Endodermal cell (in vitro differentiated cells): ENCODE measurements at regions not wholly inside any gene's neighbourhood (a gene's known extent, or its start where the extent isn't known, plus 50 kb on each side); places are given as distances from the start of the nearest gene placed in this dataset.
A peak's percentile ranks its signal among the peaks of the same experiment; 100 is the strongest.

ENCODE experiments used
- DNase-seq: peaks from one replicate; pipeline ENCODE4 v3.0.0-alpha.2; 2017
- H3K27ac ChIP-seq: 2 replicates; pipeline ENCODE4 v1.5.1; 2013; ENCODE audit warnings: mild to moderate bottlenecking, low read depth, low read length, moderate library complexity
- H3K27me3 ChIP-seq: 2 replicates; pipeline ENCODE4 v1.6.1; 2013; ENCODE audit warnings: mild to moderate bottlenecking, low read length, moderate library complexity; ENCODE audit not compliant: insufficient read depth, control insufficient read depth, poor library complexity, severe bottlenecking
- H3K36me3 ChIP-seq: 2 replicates; pipeline ENCODE4 v1.7.0; 2013; ENCODE audit warnings: mild to moderate bottlenecking, low read length, moderate library complexity; ENCODE audit not compliant: control insufficient read depth, insufficient read depth
- H3K4me1 ChIP-seq: one replicate; pipeline ENCODE4 v1.7.0; 2013; ENCODE audit warnings: low read length; ENCODE audit not compliant: control insufficient read depth, insufficient read depth
- H3K4me3 ChIP-seq: 2 replicates; pipeline ENCODE4 v1.5.1; 2013; ENCODE audit warnings: mild to moderate bottlenecking, low read length, moderate library complexity
- H3K9ac ChIP-seq: 2 replicates; pipeline ENCODE4 v1.6.1; 2013; ENCODE audit warnings: mild to moderate bottlenecking, low read length, moderate library complexity; ENCODE audit not compliant: poor library complexity, severe bottlenecking; ENCODE audit errors: extremely low read depth
- H3K9me3 ChIP-seq: 2 replicates; pipeline ENCODE4 v1.6.1; 2013; ENCODE audit warnings: mild to moderate bottlenecking, low read length, moderate library complexity; ENCODE audit not compliant: control insufficient read depth
- H3K27ac Mint-ChIP-seq: 2 replicates; pipeline ENCODE4 v1.8.0; 2020; ENCODE audit warnings: mixed read lengths
- H3K27me3 Mint-ChIP-seq: 2 replicates; pipeline ENCODE4 v1.8.0; 2021; ENCODE audit warnings: mild to moderate bottlenecking, mixed read lengths; ENCODE audit not compliant: insufficient read depth
- H3K36me3 Mint-ChIP-seq: 2 replicates; pipeline ENCODE4 v1.8.0; 2020; ENCODE audit warnings: low read depth, mixed read lengths
- H3K4me1 Mint-ChIP-seq: 2 replicates; pipeline ENCODE4 v1.8.0; 2020; ENCODE audit warnings: mixed read lengths
- H3K4me3 Mint-ChIP-seq: 2 replicates; pipeline ENCODE4 v1.8.0; 2020; ENCODE audit warnings: mild to moderate bottlenecking, moderate library complexity, mixed read lengths
- H3K9me3 Mint-ChIP-seq: 2 replicates; pipeline ENCODE4 v1.8.0; 2020; ENCODE audit warnings: mild to moderate bottlenecking, mixed read lengths
- CTCF ChIP-seq: fragments of 200-600 bp; sonication (generic); conservative IDR thresholded peaks from 2 replicates; pipeline ENCODE4 v1.5.0; 2021; ENCODE audit warnings: antibody characterized with exemption, mild to moderate bottlenecking
- WGBS, 2 experiments: methylation state at CpG; one replicate each; pipeline versions ENCODE4 v1.1.5 to v1.1.7; 2013; ENCODE audit warnings: missing lambda C conversion rate in 2 of 2, mixed read lengths in 1 of 2; ENCODE audit not compliant: insufficient coverage in 1 of 2, insufficient read length in 1 of 2; 5-methylcytosine and 5-hydroxymethylcytosine counted together

DNA sequence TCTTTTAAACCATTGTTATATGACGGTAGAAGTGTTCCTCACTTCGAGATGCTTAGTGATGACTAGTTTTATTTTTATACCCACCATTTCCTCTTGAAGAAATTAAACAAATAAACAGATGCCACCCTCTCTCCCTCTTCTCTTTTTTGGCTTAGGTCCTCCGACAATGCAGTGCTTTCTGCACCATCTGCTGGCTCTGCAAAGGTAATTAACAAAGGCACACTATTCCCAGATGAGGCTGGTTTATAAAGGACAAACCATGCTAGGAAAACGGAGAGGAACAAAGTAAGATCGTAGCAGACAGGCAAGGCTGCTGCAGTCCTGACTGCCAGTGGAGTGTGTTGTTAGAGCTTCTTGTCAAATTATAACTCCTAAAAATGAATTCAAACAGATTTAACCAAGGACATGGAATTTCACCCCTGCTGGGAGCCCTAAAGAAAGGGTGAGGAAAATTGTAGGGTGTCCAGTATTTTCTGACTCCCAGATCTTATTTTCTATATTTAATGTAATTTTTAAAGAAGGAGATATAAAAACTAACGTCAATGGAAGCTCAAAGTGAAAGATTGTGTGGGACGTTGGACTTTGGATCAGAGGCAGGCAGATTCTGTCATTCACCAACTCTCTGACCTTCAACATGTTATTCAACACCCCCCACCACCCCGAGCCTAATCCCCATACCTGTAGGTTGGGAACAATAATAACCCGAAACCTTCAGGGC, 142.1 kb downstream of the CPEB2 start:
- Mint-ChIP-seq H3K27me3 (no peaks in the 10 kb centered on the region), H3K9me3 (no peaks in the 10 kb centered on the region), H3K27ac (no peak overlapping the region), H3K4me1 (peaks cover 13% of the 10 kb centered on the region), H3K4me3 (no peak overlapping the region), H3K36me3 (no peaks in the 10 kb centered on the region)
- TF ChIP-seq CTCF, result peak; percentile 33
- Histone ChIP-seq H3K27ac (no peak overlapping the region), H3K9me3 (no peaks in the 10 kb centered on the region), H3K4me3 (no peak overlapping the region), H3K36me3 (no peaks in the 10 kb centered on the region), H3K27me3 (no peaks in the 10 kb centered on the region), H3K4me1 (peaks cover 9% of the 10 kb centered on the region), H3K9ac (no peak overlapping the region)
- WGBS, 2 experiments, result 90 to 96% methylated on average over 4 to 9 of the region's 9 CpGs
- no peak for DNase-seq

- Histone ChIP-seq H3K9ac (no peak overlapping the region), H3K9me3 (no peaks in the 10 kb centered on the region), H3K36me3 (no peaks in the 10 kb centered on the region), H3K4me3 (no peak overlapping the region), H3K4me1 (peaks cover 13% of the 10 kb centered on the region), H3K27ac (no peak overlapping the region), H3K27me3 (no peaks in the 10 kb centered on the region)
- H3K4me3 Mint-ChIP-seq, result no peak overlapping the region
- no peaks in the 10 kb centered on the region for H3K36me3 Mint-ChIP-seq
- DNase-seq, result no peak
- H3K27ac Mint-ChIP-seq, result no peak overlapping the region
- no peaks in the 10 kb centered on the region for H3K9me3 Mint-ChIP-seq
- WGBS, 2 experiments, result 95 to 97% methylated on average over 5 to 6 of the region's 7 CpGs
- H3K4me1 Mint-ChIP-seq, result peaks cover 17% of the 10 kb centered on the region
- TF ChIP-seq CTCF, result no peak
- no peaks in the 10 kb centered on the region for H3K27me3 Mint-ChIP-seq
These were observed 142.7 kb downstream of the CPEB2 start for GRCh38 chr4:15144967-15145295.

DNA sequence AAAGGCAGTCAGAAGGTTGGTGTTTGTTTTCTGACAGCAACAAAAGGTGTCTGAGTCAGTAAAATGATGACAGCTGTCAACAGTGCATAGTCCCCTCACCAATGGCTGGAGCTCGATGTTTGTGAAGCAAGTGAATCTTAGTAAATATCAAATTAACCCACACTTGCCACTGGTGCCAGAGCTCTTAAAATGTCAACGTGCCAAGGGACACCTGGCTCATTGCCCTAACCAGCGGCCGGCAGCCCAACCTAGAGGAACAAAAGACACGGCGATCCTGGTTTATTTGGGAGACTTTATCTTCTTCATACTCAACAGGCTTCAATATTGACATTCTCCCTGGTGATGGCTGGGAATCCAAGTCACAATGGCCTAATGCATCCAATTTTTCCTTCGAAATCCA, 143.4 kb downstream of the CPEB2 start:
- H3K36me3 ChIP-seq, result no peaks in the 10 kb centered on the region
- H3K27me3 Mint-ChIP-seq, result no peaks in the 10 kb centered on the region
- peaks cover 19% of the 10 kb centered on the region for H3K4me1 Mint-ChIP-seq

More for the DNA sequence above, 143.4 kb downstream of the CPEB2 start:
- no peak for DNase-seq
- Histone ChIP-seq H3K9ac (no peak overlapping the region), H3K4me3 (no peak overlapping the region), H3K27ac (no peak overlapping the region), H3K27me3 (no peaks in the 10 kb centered on the region), H3K9me3 (no peaks in the 10 kb centered on the region), H3K4me1 (peaks cover 16% of the 10 kb centered on the region)
- Mint-ChIP-seq H3K4me3 (no peak overlapping the region), H3K36me3 (no peaks in the 10 kb centered on the region), H3K27ac (no peak overlapping the region), H3K9me3 (no peaks in the 10 kb centered on the region)
- no peak for TF ChIP-seq CTCF
- 88 to 93% methylated on average over 1 to 7 of the region's 7 CpGs for WGBS, 2 experiments
